ENCODE measurements at regions not wholly inside any gene's neighbourhood (a gene's known extent, or its start where the extent isn't known, plus 50 kb on each side); places are given as distances from the start of the nearest gene placed in this dataset.
"Not testable (repeated sequence)": the region's sequence is repeated elsewhere in the genome, so short reads cannot be mapped to it uniquely, and the experiment has no call there.

- DNase-seq (ENCODE audit: low spot score); H3K4me2 ChIP-seq; H3K27me3 Mint-ChIP-seq (ENCODE audit: insufficient read depth, low read depth, poor library complexity); H3K36me3 Mint-ChIP-seq (ENCODE audit: low read depth); H3K9me2 ChIP-seq (ENCODE audit: insufficient read depth); H3K27me3 ChIP-seq (ENCODE audit: insufficient read depth); H3K4me3 Mint-ChIP-seq; H3F3A ChIP-seq (replicated peaks; ENCODE audit: low read depth); H4K20me1 ChIP-seq (replicated peaks; ENCODE audit: insufficient read depth); H3K4me1 ChIP-seq (ENCODE audit: insufficient read depth); H2AFZ ChIP-seq; H3K27ac ChIP-seq (ENCODE audit: low read depth); H3K27ac Mint-ChIP-seq; ATAC-seq; H3K79me2 ChIP-seq (replicated peaks; ENCODE audit: insufficient read depth); H3K4me3 ChIP-seq; H3K36me3 ChIP-seq (ENCODE audit: insufficient read depth); H3K4me1 Mint-ChIP-seq: not testable (repeated sequence)
- H3K9me3 Mint-ChIP-seq, result peaks cover 78% of the 10 kb centered on the region
Measured at GRCh38 chr21:13514308-13514707, 95.3 kb upstream of the POTED start.

GRCh38 chr21:13515980-13516379, 93.6 kb upstream of the POTED start:
- H4K20me1 ChIP-seq (replicated peaks; ENCODE audit: insufficient read depth); H3K4me1 ChIP-seq (ENCODE audit: insufficient read depth); H3K4me1 Mint-ChIP-seq; H3K4me3 Mint-ChIP-seq; H3K27ac Mint-ChIP-seq; H3K79me2 ChIP-seq (replicated peaks; ENCODE audit: insufficient read depth); H2AFZ ChIP-seq; H3K36me3 ChIP-seq (ENCODE audit: insufficient read depth); H3K4me2 ChIP-seq; ATAC-seq; H3F3A ChIP-seq (replicated peaks; ENCODE audit: low read depth); DNase-seq (ENCODE audit: low spot score); H3K27ac ChIP-seq (ENCODE audit: low read depth); H3K4me3 ChIP-seq; H3K9me2 ChIP-seq (ENCODE audit: insufficient read depth); H3K27me3 Mint-ChIP-seq (ENCODE audit: insufficient read depth, low read depth, poor library complexity); H3K27me3 ChIP-seq (ENCODE audit: insufficient read depth): not testable (repeated sequence)
- peaks cover 83% of the 10 kb centered on the region for H3K9me3 Mint-ChIP-seq
- peaks cover 11% of the 10 kb centered on the region; the same call in 2 of the 3 replicates for H3K36me3 Mint-ChIP-seq (ENCODE audit: low read depth)

- ATAC-seq; H3K4me2 ChIP-seq; H3K9me2 ChIP-seq (ENCODE audit: insufficient read depth); H3K4me3 Mint-ChIP-seq; H3K27me3 ChIP-seq (ENCODE audit: insufficient read depth); H3K27me3 Mint-ChIP-seq (ENCODE audit: insufficient read depth, low read depth, poor library complexity); H3K4me1 ChIP-seq (ENCODE audit: insufficient read depth); DNase-seq (ENCODE audit: low spot score); H3K4me3 ChIP-seq; H2AFZ ChIP-seq; H3K79me2 ChIP-seq (replicated peaks; ENCODE audit: insufficient read depth); H3K27ac ChIP-seq (ENCODE audit: low read depth); H3K36me3 ChIP-seq (ENCODE audit: insufficient read depth); H3K27ac Mint-ChIP-seq; H3K4me1 Mint-ChIP-seq; H4K20me1 ChIP-seq (replicated peaks; ENCODE audit: insufficient read depth); H3F3A ChIP-seq (replicated peaks; ENCODE audit: low read depth): not testable (repeated sequence)
- H3K36me3 Mint-ChIP-seq (ENCODE audit: low read depth), result peaks cover 10% of the 10 kb centered on the region; the same call in 1 of the 3 replicates
- H3K9me3 Mint-ChIP-seq, result peaks cover 61% of the 10 kb centered on the region
Measured at GRCh38 chr21:13519971-13520370, 89.6 kb upstream of the POTED start.

- H3K27me3 Mint-ChIP-seq (ENCODE audit: insufficient read depth, low read depth, poor library complexity); ATAC-seq; DNase-seq (ENCODE audit: low spot score); H3K9me2 ChIP-seq (ENCODE audit: insufficient read depth); H3F3A ChIP-seq (replicated peaks; ENCODE audit: low read depth); H3K27ac Mint-ChIP-seq; H4K20me1 ChIP-seq (replicated peaks; ENCODE audit: insufficient read depth); H2AFZ ChIP-seq; H3K79me2 ChIP-seq (replicated peaks; ENCODE audit: insufficient read depth); H3K4me3 Mint-ChIP-seq; H3K27ac ChIP-seq (ENCODE audit: low read depth); H3K4me2 ChIP-seq; H3K4me1 Mint-ChIP-seq; H3K36me3 ChIP-seq (ENCODE audit: insufficient read depth); H3K4me1 ChIP-seq (ENCODE audit: insufficient read depth); H3K36me3 Mint-ChIP-seq (ENCODE audit: low read depth); H3K27me3 ChIP-seq (ENCODE audit: insufficient read depth); H3K4me3 ChIP-seq: not testable (repeated sequence)
- H3K9me3 Mint-ChIP-seq, result peaks cover 50% of the 10 kb centered on the region
Measured at GRCh38 chr21:13525015-13525414, 84.6 kb upstream of the POTED start.

- H3K4me3 Mint-ChIP-seq; H3K4me2 ChIP-seq; H3K9me2 ChIP-seq (ENCODE audit: insufficient read depth); H3K27ac Mint-ChIP-seq; DNase-seq (ENCODE audit: low spot score); H3K79me2 ChIP-seq (replicated peaks; ENCODE audit: insufficient read depth); ATAC-seq; H3K4me1 Mint-ChIP-seq; H3F3A ChIP-seq (replicated peaks; ENCODE audit: low read depth); H3K36me3 ChIP-seq (ENCODE audit: insufficient read depth); H3K36me3 Mint-ChIP-seq (ENCODE audit: low read depth); H3K4me3 ChIP-seq; H3K27ac ChIP-seq (ENCODE audit: low read depth); H4K20me1 ChIP-seq (replicated peaks; ENCODE audit: insufficient read depth); H3K27me3 Mint-ChIP-seq (ENCODE audit: insufficient read depth, low read depth, poor library complexity); H3K4me1 ChIP-seq (ENCODE audit: insufficient read depth); H2AFZ ChIP-seq; H3K27me3 ChIP-seq (ENCODE audit: insufficient read depth): not testable (repeated sequence)
- H3K9me3 Mint-ChIP-seq, result peaks cover 51% of the 10 kb centered on the region
Measured at GRCh38 chr21:13529082-13529481, 80.5 kb upstream of the POTED start.

GRCh38 chr21:13529674-13530073, 79.9 kb upstream of the POTED start:
- not testable (repeated sequence) for H3K36me3 Mint-ChIP-seq (ENCODE audit: low read depth); H3K4me3 ChIP-seq; H3K27ac ChIP-seq (ENCODE audit: low read depth); H3K27ac Mint-ChIP-seq; DNase-seq (ENCODE audit: low spot score); H3K9me2 ChIP-seq (ENCODE audit: insufficient read depth); H2AFZ ChIP-seq; H3K27me3 ChIP-seq (ENCODE audit: insufficient read depth); H3K4me1 Mint-ChIP-seq; H3K4me2 ChIP-seq; H3K27me3 Mint-ChIP-seq (ENCODE audit: insufficient read depth, low read depth, poor library complexity); H3K79me2 ChIP-seq (replicated peaks; ENCODE audit: insufficient read depth); H3K36me3 ChIP-seq (ENCODE audit: insufficient read depth); H3F3A ChIP-seq (replicated peaks; ENCODE audit: low read depth); H3K4me1 ChIP-seq (ENCODE audit: insufficient read depth); ATAC-seq; H4K20me1 ChIP-seq (replicated peaks; ENCODE audit: insufficient read depth); H3K4me3 Mint-ChIP-seq
- H3K9me3 Mint-ChIP-seq, result peaks cover 54% of the 10 kb centered on the region

- H2AFZ ChIP-seq; H3K79me2 ChIP-seq (replicated peaks; ENCODE audit: insufficient read depth); ATAC-seq; H3K4me3 ChIP-seq; H3K27ac Mint-ChIP-seq; H3K4me2 ChIP-seq; H3K36me3 ChIP-seq (ENCODE audit: insufficient read depth); DNase-seq (ENCODE audit: low spot score); H4K20me1 ChIP-seq (replicated peaks; ENCODE audit: insufficient read depth); H3K4me3 Mint-ChIP-seq; H3K27ac ChIP-seq (ENCODE audit: low read depth); H3K4me1 ChIP-seq (ENCODE audit: insufficient read depth); H3K36me3 Mint-ChIP-seq (ENCODE audit: low read depth); H3K27me3 ChIP-seq (ENCODE audit: insufficient read depth); H3K9me2 ChIP-seq (ENCODE audit: insufficient read depth); H3F3A ChIP-seq (replicated peaks; ENCODE audit: low read depth); H3K27me3 Mint-ChIP-seq (ENCODE audit: insufficient read depth, low read depth, poor library complexity); H3K4me1 Mint-ChIP-seq: not testable (repeated sequence)
- peaks cover 63% of the 10 kb centered on the region for H3K9me3 Mint-ChIP-seq
Measured at GRCh38 chr21:13530697-13531096, 78.9 kb upstream of the POTED start.
